GM18520 (cell line): ENCODE measurements at regions not wholly inside any gene's neighbourhood (a gene's known extent, or its start where the extent isn't known, plus 50 kb on each side); places are given as distances from the start of the nearest gene placed in this dataset.
A peak's percentile ranks its signal among the peaks of the same experiment; 100 is the strongest.

ENCODE experiments used
- ATAC-seq: cut with Tn5 transposase; IDR thresholded peaks from one replicate; pipeline ENCODE4 v1.9.1; 2021; ENCODE audit not compliant: unreplicated experiment

- no peak for ATAC-seq
Observed at GRCh38 chr18:24930971-24931370, 421.0 kb downstream of the ZNF521 start.

DNA sequence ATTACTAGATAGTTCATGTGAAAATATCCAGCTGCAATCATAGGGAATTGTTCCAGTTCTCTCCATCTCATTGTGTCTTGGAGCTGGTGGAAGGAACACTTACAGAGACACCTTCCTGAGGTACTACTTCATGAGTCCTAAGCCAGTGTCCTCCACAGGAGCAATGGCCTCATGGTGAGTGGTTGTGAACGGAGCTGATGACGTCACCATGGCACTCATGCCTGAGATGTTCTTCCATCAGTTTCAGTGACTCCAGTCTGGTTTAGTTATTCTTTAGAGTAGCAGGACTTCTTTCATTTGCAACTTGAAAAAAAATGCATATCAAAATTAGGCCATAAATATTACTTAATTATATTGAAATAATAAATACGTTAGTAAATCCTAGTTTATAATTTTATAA, 418.6 kb downstream of the ZNF521 start:
- no peak for ATAC-seq

- ATAC-seq: no peak
Observed at GRCh38 chr18:24934258-24934932, 417.6 kb downstream of the ZNF521 start.

DNA sequence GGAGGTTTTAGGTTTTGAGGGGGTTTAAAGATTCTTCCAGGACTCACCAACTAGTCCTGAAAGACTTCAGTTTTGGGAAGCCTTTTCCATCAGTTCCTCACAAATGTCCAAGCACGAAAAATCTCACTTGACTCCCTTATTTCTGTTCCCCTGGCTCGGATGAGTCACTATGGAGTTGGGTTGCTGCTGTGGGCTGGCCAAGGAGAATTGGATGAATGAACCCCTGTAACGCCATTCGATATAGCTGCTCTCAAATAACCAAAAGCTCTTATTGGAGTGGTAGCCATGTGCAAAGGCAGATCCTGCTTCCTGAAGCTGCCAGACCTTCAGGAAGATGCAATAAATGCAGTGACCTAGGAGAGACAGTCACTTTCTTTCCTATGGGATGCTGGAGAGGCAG, 417.0 kb downstream of the ZNF521 start:
- ATAC-seq: no peak

DNA sequence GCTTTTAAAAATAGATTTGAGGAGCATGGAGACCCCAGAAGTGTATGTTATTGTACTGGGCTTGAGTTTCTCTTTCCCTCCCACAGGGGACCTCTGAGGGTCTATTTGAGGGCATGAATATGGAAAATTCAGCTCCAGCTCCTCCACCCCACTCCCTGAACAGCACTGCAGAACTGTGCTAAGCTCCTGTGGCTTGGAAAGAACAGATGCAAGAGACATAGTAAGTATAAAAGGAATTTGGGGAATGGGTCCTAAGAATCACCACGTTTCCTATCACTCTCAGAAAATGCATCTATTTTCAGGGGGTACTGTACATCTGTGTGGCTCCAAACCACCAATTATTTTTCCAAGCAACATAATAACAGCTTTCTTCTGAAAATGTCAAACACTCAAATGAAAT, 416.1 kb downstream of the ZNF521 start:
- ATAC-seq: no peak

DNA sequence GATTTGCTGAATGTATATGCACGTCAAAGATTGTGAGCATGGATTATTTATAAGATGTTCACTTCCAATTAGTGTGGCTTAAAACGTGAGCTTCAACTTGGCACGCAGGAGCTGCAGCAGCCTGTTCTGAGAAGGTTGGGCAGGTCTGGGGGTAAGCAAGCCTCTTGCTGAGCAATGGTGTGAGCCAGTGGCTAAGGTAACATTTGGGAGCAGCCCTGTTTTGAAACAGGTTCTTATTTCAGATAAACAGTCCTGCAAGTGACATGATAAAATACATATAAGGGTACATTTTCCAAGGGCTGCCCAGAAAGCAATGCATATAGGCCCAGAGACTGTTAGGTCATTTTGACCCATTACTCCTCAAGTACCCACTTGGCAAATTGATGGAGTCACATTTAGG, 415.3 kb downstream of the ZNF521 start:
- ATAC-seq: no peak

DNA sequence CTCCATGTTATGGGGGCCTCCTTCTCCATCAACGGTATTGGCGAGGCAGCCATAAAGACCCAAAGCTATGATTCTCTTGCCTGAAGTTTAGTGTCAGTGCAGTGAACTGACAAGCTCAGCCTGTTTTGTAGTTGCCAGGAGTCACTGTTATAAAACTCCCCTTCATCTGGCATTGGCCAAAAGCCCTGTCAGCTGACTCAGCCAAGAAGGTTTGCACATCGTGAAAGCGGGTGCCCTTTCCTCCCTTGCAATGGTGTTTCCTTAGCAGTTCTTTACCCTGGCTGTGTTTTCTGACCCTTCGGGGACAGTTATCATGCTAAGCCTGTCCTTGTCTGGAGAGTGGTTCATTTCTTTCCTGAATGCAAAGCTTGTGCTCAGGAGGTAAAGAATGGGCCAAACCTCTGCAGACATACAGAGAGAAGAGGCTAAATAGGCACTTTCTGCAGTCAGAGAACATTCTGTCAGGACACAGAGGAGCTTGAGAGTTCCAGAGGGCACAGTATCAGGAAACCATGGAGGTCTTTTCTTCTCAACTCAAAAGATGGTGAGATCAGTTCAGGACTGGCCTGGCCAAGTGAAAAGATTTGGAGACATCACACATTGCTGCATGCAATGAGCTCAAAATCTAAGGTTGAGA, 414.2 kb downstream of the ZNF521 start:
- no peak for ATAC-seq

DNA sequence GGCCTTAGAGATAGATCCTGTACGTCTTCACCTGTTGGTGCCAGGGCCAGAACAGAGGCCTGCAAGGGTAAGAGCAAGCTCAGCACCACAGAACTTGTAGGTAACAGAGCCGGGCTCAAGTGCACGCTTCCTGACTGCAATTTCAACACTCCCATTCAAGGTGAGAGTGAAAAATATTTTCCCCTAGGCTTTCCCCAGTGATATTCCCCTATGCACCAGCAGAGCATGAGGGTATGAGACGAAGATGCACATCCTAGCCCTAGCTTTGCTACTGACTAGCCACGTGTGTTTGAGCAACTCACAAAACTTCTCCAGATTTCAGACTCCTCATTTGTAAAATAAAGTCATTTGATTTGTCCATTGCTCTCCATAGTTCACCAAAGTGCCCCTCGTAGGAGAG, 411.6 kb downstream of the ZNF521 start:
- no peak for ATAC-seq

DNA sequence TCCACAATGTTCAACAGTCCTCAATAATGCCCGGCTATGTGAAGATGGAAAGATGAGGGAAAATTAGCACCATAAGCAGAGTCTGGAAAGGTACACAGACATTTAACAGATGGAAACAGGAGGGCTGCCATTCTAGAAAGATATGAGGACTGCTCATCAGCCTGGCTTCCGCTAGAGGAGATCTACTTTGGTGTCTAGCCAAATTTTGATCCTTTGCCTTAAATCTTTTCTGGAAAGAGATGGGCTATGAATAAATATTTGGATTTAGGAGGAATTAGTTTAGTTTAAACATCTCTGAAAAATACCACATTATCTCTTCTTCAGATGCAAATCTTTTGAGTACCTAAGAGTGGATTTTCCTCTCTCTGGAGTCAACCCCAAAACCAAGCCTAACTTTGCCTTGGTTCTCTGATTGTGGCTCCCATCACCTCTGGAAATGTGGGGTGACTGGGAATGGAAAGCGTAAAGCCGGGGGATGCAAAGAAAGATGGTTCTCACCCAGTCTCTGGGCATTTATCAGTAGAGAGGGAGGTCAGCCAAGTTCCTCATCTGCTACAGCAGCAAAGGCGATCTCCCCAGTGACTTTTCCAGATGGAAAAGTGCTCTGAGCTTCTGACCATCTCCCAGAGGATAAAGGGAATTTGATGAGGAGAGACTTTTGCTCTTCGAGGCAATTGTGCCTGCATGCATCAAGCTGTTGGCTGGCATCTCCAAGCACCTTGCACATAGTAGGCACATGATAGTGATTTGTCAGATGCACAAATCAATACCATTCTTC, 410.6 kb downstream of the ZNF521 start:
- ATAC-seq: no peak

- no peak for ATAC-seq
Observed at GRCh38 chr18:24942144-24942543, 409.8 kb downstream of the ZNF521 start.

GRCh38 chr18:24947521-24948305, 404.3 kb downstream of the ZNF521 start:
- ATAC-seq: no peak

GRCh38 chr18:24949908-24950307, 402.1 kb downstream of the ZNF521 start:
- no peak for ATAC-seq

DNA sequence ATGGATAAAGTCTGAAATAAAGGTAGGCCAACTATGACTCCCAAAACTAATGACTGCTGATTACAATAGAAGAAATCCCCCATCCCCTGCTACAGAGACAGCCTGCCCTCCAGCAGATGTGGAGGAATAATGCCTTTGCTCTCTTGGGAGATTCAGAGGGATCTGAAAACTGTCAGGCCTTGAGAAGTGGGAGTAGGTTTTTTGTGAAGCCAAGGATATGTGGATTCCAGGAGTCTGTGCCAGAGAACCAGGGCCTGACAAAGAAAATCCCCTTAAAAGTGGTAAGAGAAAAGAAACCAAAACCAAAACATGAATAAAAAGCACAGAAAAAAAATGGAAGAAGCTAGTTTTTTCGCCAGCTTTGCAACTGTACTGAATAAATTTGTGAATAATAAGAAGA, 397.6 kb downstream of the ZNF521 start:
- ATAC-seq: no peak

DNA sequence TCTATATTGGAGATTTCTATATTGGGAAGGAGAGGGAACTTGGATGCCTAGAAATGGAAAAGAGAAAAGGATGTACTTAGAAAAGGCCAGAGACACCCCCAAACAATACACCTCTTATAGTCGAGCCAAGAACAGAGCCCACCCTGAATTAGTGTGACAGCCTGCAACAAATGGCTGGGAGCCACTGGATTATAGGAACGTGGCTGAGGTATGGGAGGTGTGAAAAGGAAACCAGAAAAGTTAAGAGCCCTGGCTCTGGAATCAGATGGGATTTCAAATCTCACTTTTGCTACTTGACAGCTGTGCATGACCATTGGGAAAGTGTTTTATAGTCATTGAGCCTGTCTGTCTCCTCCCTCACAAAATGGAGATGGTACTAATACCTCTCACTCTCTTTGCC, 394.0 kb downstream of the ZNF521 start:
- no peak for ATAC-seq

- no peak for ATAC-seq
Observed at GRCh38 chr18:24959051-24959476, 392.9 kb downstream of the ZNF521 start.

GRCh38 chr18:24964216-24964615, 387.8 kb downstream of the ZNF521 start:
- ATAC-seq: peak; percentile 74

DNA sequence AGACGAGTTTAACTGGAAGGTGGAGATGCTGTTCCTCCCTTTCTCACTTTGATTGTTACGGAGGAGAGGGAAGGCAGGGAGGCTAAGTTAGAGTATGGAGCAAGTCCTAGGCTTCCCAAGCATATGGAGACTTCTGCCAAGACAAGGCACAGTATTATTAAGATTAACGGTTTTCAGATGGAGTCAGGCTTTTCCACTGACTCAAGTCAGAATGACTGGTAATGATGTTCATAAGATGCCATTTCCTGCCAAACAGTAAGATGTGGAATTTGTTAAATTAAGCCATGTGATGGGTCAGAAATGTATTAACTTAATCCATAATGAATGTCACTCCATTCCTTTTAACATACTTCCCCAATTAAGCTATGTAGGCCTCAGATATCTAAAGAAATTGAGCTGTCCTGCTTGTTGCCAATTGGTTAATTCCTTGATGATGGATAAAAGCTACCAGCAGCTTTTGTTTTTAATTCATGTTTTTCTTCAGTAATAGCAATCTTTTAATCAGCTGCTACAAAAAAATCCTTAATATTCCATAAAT, 383.7 kb downstream of the ZNF521 start:
- ATAC-seq: no peak

GRCh38 chr18:24972577-24972976, 379.4 kb downstream of the ZNF521 start:
- ATAC-seq: no peak

DNA sequence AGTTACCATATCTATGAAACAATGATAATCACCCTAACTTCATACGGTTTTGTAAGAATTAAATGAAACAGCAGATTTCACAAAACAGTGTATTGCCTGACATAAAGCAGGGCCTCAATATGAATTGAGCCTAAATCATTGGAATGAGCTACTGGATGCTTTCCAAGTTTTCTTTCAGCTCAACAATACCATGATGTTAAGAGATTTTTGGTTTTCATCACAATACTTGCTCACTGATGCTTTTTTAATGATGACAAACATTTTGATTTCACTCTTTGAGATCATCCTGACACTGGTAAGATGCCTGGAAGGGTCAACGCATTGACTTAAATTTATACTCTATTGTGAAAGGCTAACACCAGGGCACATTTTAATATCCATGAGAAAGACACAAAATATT, 377.5 kb downstream of the ZNF521 start:
- no peak for ATAC-seq

DNA sequence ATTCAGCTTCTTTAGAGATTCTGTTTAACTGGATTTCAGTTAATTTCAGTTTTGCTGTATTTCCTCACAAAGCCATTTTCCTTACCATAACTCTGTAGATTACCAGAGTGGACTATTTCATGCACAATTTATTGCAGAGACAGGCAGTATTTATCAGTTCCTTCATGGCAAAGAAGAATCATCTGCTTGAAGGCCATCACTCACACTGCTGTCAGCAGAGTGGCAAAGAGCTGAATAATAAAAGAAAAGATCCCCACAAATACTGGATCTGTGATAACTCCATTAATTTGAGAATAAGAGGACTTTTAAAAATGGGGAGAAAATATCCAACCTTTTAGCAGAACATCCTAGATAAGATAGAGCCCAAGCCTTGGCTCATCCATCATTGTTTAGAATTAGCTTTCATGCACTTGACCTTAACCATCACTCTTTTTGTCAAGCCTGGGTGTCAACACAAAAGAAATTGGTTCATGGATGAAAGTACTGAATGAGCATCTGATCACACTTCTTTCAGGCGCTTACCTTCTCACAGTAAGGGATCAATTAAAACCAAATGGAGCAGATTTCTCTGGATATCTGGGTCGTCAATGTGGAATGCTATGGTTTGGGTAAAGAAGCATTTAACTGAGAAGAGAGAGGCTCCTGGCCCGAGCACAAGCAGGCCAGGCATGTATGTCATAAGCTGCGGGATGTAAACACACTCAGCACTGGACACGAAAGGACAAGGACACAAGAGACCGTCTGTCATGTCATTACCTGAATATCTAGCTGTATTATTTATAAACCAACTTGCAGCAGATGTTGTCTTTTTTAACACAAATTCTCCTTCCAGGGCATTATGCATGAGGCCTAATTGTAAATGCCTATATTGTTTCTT, 376.2 kb downstream of the ZNF521 start:
- ATAC-seq: no peak
